ENCODE measurements at regions not wholly inside any gene's neighbourhood (a gene's known extent, or its start where the extent isn't known, plus 50 kb on each side); places are given as distances from the start of the nearest gene placed in this dataset.

DNA sequence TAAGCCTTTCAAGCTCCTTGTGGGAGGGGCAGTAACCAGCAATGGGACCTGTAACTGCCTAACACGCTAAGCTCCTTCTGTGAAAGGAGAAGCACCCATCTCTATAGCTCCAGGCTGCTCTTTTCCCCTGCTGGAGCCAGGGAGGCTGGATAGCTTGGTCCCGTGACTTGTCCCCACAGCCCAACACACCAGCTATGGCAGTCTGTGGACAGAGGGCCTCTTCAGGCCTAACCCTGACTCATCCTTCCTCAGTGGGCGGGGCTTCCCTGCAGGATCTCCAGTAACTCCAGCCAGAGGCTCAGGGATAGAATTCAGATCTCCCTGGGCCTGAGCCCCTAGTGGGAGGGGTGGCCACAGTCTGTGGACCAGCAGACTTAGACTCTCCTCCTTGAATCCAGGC lies 1290.1 kb downstream of the PCDH7 start:
- TF ChIP-seq, protein P1, sequence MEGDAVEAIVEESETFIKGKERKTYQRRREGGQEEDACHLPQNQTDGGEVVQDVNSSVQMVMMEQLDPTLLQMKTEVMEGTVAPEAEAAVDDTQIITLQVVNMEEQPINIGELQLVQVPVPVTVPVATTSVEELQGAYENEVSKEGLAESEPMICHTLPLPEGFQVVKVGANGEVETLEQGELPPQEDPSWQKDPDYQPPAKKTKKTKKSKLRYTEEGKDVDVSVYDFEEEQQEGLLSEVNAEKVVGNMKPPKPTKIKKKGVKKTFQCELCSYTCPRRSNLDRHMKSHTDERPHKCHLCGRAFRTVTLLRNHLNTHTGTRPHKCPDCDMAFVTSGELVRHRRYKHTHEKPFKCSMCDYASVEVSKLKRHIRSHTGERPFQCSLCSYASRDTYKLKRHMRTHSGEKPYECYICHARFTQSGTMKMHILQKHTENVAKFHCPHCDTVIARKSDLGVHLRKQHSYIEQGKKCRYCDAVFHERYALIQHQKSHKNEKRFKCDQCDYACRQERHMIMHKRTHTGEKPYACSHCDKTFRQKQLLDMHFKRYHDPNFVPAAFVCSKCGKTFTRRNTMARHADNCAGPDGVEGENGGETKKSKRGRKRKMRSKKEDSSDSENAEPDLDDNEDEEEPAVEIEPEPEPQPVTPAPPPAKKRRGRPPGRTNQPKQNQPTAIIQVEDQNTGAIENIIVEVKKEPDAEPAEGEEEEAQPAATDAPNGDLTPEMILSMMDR (IDR thresholded peaks at IDR 0.05): no peak
- DNase-seq (ENCODE audit: low spot score) (no peak), ATAC-seq (ENCODE audit: low FRiP score) (no peak)

GRCh38 chr4:32022071-32022470 lies 1301.9 kb downstream of the PCDH7 start:
- ATAC-seq (ENCODE audit: low FRiP score) (no peak), DNase-seq (ENCODE audit: low spot score) (no peak)
- TF ChIP-seq, protein P1 (IDR thresholded peaks at IDR 0.05): no peak

GRCh38 chr4:32025851-32026459 lies 1305.8 kb downstream of the PCDH7 start:
- TF ChIP-seq, protein P1 (IDR thresholded peaks at IDR 0.05): no peak
- DNase-seq (ENCODE audit: low spot score) (no peak), ATAC-seq (ENCODE audit: low FRiP score) (no peak)

GRCh38 chr4:32030406-32030805 lies 1310.2 kb downstream of the PCDH7 start:
- ATAC-seq (ENCODE audit: low FRiP score): no peak

DNA sequence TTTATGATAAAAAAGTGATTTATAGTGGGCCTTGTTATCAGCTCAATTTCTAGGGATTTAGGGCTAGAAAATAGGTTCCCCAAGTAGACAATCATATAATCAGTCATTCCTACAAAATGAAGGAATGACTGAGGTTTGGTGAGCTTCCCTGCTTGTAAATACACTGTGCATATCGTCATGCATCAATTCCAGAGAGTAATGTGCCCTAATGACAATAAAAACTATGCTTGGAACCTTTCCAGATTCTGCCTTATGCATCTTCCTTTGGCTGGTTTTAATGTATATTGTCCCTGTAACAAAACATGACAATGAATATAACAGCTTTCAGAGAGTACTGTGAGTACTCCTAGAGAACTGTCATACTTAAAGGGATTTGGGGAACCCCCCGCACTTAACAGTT lies 1310.9 kb downstream of the PCDH7 start:
- DNase-seq (ENCODE audit: low spot score) (no peak), ATAC-seq (ENCODE audit: low FRiP score) (no peak)
- TF ChIP-seq, protein P1 (IDR thresholded peaks at IDR 0.05): no peak

More at GRCh38 chr4:32030406-32030805, 1310.2 kb downstream of the PCDH7 start:
- TF ChIP-seq, protein P1 (IDR thresholded peaks at IDR 0.05): no peak
- no peak for DNase-seq (ENCODE audit: low spot score)

DNA sequence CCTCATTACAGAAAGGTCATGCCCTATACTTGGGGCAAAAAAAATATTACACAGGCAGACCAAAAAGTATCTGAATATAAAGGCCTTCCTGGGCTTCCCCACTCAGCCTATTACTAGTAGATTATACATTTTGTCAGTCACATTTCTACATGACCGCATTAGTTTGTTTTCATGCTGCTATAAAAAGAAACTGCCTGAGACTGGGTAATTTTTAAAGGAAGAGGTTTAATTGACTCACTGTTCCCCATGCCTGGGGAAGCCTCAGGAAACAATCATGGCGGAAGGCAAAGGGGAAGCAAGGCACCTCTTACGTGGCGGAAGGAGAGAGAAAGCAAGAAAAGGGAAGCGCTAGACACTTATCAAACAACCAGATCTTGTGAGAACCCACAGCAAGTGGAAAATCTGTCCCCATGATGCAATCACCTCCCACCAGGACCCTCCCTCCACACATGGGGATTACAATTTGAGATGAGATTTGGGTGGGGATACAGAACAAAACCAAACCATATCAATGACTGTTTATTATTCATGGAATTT lies 1312.0 kb downstream of the PCDH7 start:
- no peak for ATAC-seq (ENCODE audit: low FRiP score)

More for the DNA sequence above, 1312.0 kb downstream of the PCDH7 start:
- DNase-seq (ENCODE audit: low spot score): no peak
- TF ChIP-seq, protein P1 (IDR thresholded peaks at IDR 0.05): no peak

Measured in omental fat pad (tissue), 3 donors.